ENCODE measurements at regions not wholly inside any gene's neighbourhood (a gene's known extent, or its start where the extent isn't known, plus 50 kb on each side); places are given as distances from the start of the nearest gene placed in this dataset.
"Not testable (repeated sequence)": the region's sequence is repeated elsewhere in the genome, so short reads cannot be mapped to it uniquely, and the experiment has no call there.

DNA sequence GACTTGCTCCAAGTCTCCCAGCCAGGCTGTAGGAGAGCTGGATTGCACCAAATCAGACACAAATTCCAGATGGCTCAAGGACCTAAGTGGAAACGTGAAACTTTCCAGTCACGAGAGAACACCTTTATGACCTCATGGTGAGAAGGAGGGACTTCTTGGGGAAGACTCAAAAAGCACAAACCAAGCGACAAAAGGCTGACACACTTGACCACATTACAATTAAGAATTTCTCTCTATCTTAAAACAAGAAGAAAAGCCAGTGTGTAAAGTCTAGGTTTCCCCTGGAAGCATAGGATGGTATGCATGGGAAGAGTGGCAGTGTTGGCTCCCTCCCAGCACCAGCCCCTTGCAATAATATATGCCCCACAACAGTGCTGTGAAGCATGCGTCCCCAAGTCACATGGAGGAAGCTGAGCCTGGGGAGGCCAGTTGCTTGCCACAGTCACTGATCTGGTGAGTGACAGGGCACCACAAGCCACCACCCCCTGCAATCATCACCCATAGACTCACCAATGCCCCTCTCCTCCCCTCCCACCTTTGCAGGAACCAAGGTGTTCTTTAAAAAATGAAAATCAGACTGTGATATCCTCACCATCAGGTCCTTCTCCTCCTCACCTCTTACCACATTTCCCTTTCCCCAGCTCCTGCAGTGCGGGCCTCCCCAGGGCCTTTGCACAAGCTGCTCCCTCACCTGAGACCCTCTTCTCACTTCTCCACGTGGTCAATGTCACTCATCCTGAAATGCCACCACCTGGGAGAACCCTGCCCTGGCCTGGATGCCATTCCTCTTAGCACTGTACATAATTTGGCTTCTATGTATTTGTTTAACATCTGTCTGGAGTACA lies 188.7 kb downstream of the BCL2L11 start:
- DNase-seq (ENCODE audit: low read depth); H3K4me3 ChIP-seq (ENCODE audit: low read depth, low read length); H3K36me3 ChIP-seq (ENCODE audit: control insufficient read depth, insufficient read depth, low read length); H3K27me3 ChIP-seq (ENCODE audit: control insufficient read depth, insufficient read depth, low read length): not testable (repeated sequence)

DNA sequence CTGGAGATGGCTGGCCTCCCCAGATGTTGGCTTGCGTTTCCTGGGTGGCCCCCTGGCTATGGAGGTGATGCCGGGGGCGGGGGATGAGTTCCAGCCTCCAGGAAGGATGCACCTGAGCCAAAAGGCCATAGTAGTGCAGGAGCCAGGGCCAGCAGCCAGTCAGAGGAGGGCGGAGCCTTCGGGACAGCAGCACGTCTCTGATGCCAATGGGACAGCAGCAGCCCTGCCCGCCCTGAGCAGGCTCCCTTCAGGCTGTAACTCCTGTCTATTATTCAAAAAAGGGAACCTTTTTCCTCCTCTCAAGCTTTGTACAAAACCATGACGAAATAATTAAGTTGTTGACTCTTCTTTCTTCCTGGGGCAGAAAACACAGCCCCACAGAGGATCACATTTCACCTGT lies 189.7 kb downstream of the BCL2L11 start:
- H3K27me3 ChIP-seq (ENCODE audit: control insufficient read depth, insufficient read depth, low read length); DNase-seq (ENCODE audit: low read depth); H3K4me3 ChIP-seq (ENCODE audit: low read depth, low read length); H3K36me3 ChIP-seq (ENCODE audit: control insufficient read depth, insufficient read depth, low read length): not testable (repeated sequence)

DNA sequence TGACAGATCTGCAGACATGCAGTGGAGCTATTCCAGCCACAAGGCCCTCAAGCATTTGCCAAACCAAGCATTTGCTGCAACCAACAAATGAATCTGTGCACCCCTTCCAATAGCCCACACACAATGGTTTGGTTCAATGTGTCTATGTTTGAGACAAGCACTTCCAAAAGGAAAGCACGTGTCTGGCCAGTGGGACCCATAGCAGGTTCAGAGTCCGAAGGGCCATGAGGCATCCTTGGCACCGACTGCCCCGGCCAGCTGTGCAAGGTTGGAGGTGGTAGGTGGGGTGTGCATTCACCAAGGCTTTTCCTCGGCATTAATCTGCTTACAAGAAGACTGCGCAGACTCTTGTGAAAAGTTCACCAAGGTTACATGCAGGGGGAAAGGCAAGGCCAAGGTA lies 190.9 kb downstream of the BCL2L11 start:
- not testable (repeated sequence) for H3K36me3 ChIP-seq (ENCODE audit: control insufficient read depth, insufficient read depth, low read length); H3K27me3 ChIP-seq (ENCODE audit: control insufficient read depth, insufficient read depth, low read length); DNase-seq (ENCODE audit: low read depth); H3K4me3 ChIP-seq (ENCODE audit: low read depth, low read length)

DNA sequence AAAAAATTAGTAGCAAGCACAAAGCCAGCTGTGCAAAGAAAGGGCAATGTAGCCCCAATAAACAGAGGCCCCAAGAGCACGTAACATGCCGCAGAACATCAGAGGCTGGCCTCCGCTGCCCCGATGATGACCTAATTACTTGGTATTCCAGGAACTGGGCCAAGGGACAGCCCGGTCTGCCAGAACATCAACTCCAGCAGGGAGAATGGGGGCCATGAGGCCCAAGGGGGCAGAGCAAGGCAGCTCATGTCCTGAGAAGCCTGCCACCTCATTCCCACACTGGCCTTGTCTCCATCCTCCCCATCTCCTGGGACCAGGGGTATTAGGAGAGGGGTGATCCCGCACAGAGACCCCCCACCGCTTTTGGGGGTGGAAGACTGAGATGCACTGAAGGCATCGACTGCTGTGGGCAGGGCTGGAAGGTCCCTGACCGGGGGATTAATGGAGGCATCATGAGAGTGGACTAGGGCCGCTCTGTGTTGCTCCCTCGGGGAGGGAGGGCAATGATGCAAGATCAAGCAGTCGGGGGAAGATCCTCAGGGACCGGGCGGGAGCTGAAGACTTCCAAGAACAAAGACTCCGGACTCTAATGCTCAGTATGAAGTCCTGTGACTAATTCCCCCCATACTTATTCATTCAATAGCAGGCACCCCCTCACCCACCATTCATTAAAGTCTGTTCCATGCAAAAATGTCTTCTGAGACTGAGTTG lies 192.3 kb downstream of the BCL2L11 start:
- H3K4me3 ChIP-seq (ENCODE audit: low read depth, low read length); DNase-seq (ENCODE audit: low read depth); H3K27me3 ChIP-seq (ENCODE audit: control insufficient read depth, insufficient read depth, low read length); H3K36me3 ChIP-seq (ENCODE audit: control insufficient read depth, insufficient read depth, low read length): not testable (repeated sequence)

DNA sequence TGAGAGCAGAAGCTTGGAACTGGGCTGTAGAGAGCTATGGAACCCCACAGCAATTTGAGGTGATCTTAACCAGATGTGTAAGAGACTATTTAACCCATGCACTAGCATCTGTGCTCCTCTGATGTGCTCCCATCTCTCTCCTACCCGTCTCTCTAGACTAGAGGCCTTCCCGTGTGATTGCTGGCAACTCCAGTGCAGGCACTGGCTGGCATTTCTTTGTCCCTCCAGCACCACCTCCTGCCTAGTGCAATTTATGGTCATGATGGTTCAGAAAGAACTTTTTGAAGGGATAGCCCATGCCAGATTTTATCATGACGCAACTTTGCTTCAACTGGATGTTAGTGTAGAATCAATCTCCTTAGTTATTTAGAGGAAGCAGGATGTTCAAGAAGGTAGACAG lies 193.0 kb downstream of the BCL2L11 start:
- not testable (repeated sequence) for H3K4me3 ChIP-seq (ENCODE audit: low read depth, low read length); H3K27me3 ChIP-seq (ENCODE audit: control insufficient read depth, insufficient read depth, low read length)

DNA sequence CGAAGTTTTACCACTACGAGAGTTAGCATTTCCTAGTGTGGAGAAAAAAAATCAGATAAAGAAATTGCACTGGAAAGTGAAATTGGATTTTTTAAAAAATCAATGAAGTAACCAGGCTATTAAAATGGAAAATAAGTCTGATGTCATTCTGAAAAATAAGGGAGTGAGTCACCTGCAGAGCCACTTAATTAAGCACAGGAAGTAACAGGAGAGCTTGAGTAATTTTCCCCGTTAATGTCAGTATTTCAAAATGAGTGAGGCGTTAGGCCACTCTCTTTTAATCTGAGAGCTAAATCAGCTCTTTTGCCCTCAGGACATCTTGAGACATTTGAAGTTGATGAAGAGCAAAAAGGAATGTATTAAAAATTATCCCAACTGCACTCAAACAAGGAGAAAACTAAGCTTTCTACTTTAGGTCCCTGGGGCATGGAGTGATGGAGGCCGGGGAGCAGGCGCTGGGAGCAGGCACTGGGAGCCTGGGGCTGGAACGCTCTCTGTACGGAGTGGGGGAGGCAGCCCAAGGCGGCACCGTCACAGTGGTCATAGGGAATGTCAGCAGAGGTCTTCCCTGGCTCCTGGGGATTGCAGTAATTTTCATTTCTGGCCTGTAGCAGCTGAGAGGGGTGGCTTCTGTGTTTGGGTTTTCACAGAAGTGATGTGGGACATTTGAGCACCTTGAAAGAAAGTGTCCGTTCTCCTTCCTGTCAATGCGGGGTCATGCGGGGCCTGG lies 194.6 kb downstream of the BCL2L11 start:
- H3K4me3 ChIP-seq (ENCODE audit: low read depth, low read length); DNase-seq (ENCODE audit: low read depth); H3K27me3 ChIP-seq (ENCODE audit: control insufficient read depth, insufficient read depth, low read length); H3K36me3 ChIP-seq (ENCODE audit: control insufficient read depth, insufficient read depth, low read length): not testable (repeated sequence)

More for the DNA sequence above, 193.0 kb downstream of the BCL2L11 start:
- H3K36me3 ChIP-seq (ENCODE audit: control insufficient read depth, insufficient read depth, low read length); DNase-seq (ENCODE audit: low read depth): not testable (repeated sequence)

DNA sequence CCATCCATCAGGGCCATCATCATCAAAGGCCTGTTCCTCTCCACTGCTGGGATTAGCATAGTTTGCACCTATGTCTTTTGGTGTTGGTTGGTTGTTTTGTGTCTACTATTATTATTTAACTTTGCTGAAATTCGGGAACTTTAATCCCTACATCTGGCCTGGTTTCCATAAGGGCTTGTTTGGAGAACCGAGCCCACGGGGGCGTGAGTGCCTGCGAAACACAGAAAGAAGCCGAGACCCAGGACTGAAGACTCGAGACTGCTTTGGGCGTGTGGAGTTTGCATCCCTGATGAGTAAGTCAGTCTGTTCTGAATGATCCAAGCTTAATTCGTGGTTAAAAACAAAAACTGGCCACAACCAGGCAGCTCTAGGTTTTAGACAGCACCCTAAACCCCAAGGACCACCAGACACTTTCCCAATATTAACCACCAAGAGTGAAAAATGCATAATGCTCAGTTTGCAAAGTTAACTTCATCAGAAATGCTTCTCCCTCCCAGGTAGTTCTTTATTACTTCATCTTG lies 195.6 kb downstream of the BCL2L11 start:
- not testable (repeated sequence) for H3K4me3 ChIP-seq (ENCODE audit: low read depth, low read length); H3K36me3 ChIP-seq (ENCODE audit: control insufficient read depth, insufficient read depth, low read length); DNase-seq (ENCODE audit: low read depth); H3K27me3 ChIP-seq (ENCODE audit: control insufficient read depth, insufficient read depth, low read length)

DNA sequence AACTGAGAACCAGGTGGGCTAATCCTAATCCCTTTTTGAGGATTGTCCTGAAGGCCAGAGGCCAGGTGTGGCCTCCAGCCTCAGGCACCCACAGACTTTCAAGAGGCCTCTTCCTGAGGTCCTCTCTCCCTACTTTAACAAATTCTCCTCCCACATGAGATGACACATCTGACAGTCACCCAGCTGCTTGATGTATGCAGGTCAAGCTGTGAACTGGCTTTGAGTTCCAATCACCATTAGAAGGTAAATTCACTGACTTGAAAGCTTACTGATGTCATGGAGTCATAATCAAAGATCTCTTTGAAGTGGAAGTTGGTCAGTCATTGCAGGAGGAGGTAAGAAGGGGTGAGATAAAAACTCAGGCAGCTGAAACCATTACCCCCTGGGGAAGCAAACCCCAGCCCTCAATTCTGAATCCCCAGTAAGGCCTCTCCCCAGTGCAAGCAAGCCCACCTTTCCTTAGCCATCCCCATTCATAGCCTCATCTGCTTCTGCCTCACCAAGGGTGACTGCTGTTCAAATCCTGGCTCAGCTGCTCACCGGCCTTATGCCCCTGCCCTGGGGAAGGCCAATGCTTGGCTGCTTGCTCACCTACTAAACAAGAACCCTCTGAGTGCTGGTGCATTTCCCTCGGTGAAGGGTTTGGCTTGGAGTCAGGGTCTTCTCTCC lies 196.3 kb downstream of the BCL2L11 start:
- not testable (repeated sequence) for H3K27me3 ChIP-seq (ENCODE audit: control insufficient read depth, insufficient read depth, low read length); DNase-seq (ENCODE audit: low read depth); H3K4me3 ChIP-seq (ENCODE audit: low read depth, low read length); H3K36me3 ChIP-seq (ENCODE audit: control insufficient read depth, insufficient read depth, low read length)

DNA sequence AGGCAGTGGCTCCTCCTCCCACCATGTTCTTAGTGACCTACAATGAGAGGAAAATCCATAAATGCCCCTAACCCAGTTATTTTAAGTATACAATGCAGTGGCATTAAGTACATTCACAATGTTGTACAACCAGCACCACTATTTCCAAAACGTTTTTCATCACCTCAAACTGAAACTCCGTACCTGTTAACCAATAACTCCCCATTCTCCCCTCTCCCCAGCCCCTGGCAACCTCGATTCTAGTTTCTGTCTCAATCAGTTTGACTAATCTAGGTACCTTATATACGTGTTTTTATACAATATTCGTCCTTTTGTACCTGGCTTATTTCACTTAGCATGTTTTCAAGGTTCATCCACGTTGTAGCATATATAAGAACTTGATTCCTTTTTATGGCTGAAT lies 198.8 kb downstream of the BCL2L11 start:
- not testable (repeated sequence) for DNase-seq (ENCODE audit: low read depth); H3K27me3 ChIP-seq (ENCODE audit: control insufficient read depth, insufficient read depth, low read length)

DNA sequence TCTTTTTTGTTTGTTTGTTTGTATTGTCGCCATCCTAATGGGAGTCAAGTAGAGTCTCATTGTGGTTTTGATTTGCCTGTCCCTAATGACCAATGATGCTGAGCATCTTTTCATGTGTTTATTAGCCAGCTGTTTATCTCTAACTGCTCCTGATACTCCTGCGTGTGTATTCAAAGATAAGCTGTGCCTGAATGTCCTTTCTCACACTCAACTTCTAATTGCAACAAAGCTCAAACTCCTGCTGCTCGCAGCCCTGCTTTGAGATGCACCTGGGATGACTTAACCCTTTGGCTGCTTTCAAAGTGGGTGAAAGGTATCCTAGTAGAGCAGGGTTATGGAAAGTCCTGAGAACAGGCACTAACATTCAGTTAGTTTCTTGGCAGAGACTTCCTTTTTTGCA lies 199.6 kb downstream of the BCL2L11 start:
- H3K4me3 ChIP-seq (ENCODE audit: low read depth, low read length); H3K36me3 ChIP-seq (ENCODE audit: control insufficient read depth, insufficient read depth, low read length); DNase-seq (ENCODE audit: low read depth); H3K27me3 ChIP-seq (ENCODE audit: control insufficient read depth, insufficient read depth, low read length): not testable (repeated sequence)

More for the DNA sequence above, 198.8 kb downstream of the BCL2L11 start:
- not testable (repeated sequence) for H3K36me3 ChIP-seq (ENCODE audit: control insufficient read depth, insufficient read depth, low read length); H3K4me3 ChIP-seq (ENCODE audit: low read depth, low read length)

DNA sequence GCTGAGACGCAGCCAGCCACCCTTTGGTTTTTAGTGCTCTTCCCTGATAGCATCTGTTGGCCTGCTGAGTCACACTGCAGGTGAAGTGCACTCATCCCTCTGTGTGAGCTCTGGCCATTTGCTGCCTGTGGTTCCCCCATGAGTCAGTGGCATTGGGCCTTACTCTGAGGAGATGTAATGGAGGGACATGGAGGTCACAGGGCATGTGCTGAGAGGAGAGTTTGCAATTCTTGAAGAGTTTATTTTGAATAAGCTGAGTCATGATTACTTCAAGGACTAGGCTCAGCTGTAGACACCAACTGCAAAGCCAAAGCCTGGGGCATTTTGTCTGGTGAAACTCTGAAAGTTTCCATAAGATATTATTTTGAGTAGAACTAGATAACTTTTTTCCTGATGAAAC lies 200.3 kb downstream of the BCL2L11 start:
- not testable (repeated sequence) for H3K36me3 ChIP-seq (ENCODE audit: control insufficient read depth, insufficient read depth, low read length); H3K4me3 ChIP-seq (ENCODE audit: low read depth, low read length); H3K27me3 ChIP-seq (ENCODE audit: control insufficient read depth, insufficient read depth, low read length)
- peak; percentile 74 for DNase-seq (ENCODE audit: low read depth)

DNA sequence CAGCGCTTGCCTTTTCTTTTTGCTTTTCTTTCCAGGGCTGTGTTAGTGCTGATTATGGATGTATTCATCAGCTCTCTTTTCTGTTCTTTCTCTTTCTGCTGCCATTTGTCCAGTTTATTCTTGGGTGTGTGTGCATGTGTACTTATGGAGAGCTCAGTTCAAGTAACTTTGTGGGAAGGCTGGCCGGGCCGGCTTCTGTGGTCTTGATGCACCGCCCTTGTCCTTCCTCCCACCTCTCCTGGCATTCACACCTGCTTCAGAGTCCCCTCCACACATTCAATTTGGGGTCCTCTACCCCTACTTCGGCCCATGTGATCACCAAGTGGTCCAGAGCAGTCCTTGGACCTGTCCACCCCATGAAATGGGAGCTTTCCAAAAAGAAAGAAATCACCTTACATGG lies 202.7 kb downstream of the BCL2L11 start:
- not testable (repeated sequence) for H3K4me3 ChIP-seq (ENCODE audit: low read depth, low read length); H3K27me3 ChIP-seq (ENCODE audit: control insufficient read depth, insufficient read depth, low read length); H3K36me3 ChIP-seq (ENCODE audit: control insufficient read depth, insufficient read depth, low read length); DNase-seq (ENCODE audit: low read depth)

DNA sequence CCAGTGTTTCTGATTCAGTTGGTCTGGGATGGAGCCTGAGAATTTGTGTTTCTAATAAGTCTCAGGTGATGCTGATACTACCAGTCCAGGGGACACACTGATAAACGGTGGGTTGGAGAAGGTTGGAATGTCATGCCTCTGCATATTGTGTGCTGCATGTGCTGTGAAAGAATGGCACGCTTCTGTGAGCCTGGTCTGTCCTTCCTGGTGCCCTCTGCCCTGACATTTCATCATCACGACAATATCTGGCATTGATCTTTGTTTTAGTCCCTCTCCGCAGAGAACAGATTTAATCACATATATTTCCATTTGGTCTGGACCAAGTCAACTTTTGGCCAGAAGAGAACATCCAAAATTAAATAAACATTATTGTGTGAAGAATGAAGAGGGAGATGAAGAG lies 207.0 kb downstream of the BCL2L11 start:
- not testable (repeated sequence) for H3K36me3 ChIP-seq (ENCODE audit: control insufficient read depth, insufficient read depth, low read length); H3K27me3 ChIP-seq (ENCODE audit: control insufficient read depth, insufficient read depth, low read length); H3K4me3 ChIP-seq (ENCODE audit: low read depth, low read length); DNase-seq (ENCODE audit: low read depth)

DNA sequence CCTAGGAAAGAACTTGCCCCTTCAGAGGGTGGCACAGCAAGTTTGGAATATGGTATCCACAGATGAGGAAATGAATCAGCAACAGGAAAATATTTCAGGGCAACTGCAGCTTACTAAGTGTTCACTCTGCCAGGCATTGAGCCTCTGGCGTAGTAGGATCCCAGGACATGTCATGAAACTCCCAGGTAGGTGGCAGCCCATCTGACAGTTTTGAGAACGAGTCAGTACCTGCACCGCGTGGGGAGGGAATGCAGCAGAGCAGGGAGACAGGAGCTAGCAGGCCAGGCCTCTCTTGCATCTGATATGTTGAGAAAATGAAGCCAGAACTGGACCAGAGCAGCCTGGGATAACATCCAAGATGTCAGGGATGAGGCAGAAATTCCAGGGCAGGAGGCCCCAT lies 208.6 kb downstream of the BCL2L11 start:
- not testable (repeated sequence) for H3K27me3 ChIP-seq (ENCODE audit: control insufficient read depth, insufficient read depth, low read length); H3K4me3 ChIP-seq (ENCODE audit: low read depth, low read length); DNase-seq (ENCODE audit: low read depth); H3K36me3 ChIP-seq (ENCODE audit: control insufficient read depth, insufficient read depth, low read length)

All from kidney epithelial cell (primary cell).